ENCODE measurements at regions not wholly inside any gene's neighbourhood (a gene's known extent, or its start where the extent isn't known, plus 50 kb on each side); places are given as distances from the start of the nearest gene placed in this dataset.

DNA sequence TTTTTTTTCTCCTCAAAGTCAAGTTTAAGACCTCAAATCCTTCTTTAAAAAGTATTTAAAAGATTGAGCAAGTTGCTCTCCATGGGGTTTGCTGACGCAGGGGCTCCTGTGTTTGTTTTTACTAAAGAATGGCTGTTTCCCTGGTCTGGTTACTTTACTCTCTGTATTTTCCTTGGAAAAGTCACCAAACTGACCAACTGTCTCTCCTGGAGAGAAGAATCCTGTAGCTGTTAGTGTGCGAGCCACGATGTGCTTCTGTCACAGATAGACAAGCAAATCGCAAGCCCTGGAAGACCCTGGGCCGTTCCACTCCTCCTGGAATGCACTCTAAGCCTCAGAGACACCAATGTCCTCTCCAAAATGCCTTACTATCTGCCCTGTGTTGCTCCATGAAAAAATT lies 212.1 kb downstream of the CHIC2 start:
- H3K27me3 ChIP-seq (replicated peaks; ENCODE audit: insufficient read depth, low read depth, low read length, poor library complexity), result no peaks in the 10 kb centered on the region
- no peaks in the 10 kb centered on the region for H3K36me3 ChIP-seq (ENCODE audit: insufficient read depth, low read length, poor library complexity, severe bottlenecking)
- no peaks in the 10 kb centered on the region for H3K9me3 ChIP-seq (ENCODE audit: low read depth, low read length, poor library complexity, severe bottlenecking)
- intact Hi-C loops (cut with micrococcal nuclease; ENCODE audit: unreplicated experiment), result no loop called here
- no peak overlapping the region for H3K27ac ChIP-seq (ENCODE audit: low read depth, low read length, poor library complexity, severe bottlenecking)
- H3K4me3 ChIP-seq (ENCODE audit: low read depth, low read length, poor library complexity, severe bottlenecking), result no peak overlapping the region
- no peak for TF ChIP-seq EZH2 (IDR thresholded peaks at IDR 0.05; ENCODE audit: borderline replicate concordance, low read depth, low read length, poor library complexity, severe bottlenecking)
- TF ChIP-seq, protein P1, sequence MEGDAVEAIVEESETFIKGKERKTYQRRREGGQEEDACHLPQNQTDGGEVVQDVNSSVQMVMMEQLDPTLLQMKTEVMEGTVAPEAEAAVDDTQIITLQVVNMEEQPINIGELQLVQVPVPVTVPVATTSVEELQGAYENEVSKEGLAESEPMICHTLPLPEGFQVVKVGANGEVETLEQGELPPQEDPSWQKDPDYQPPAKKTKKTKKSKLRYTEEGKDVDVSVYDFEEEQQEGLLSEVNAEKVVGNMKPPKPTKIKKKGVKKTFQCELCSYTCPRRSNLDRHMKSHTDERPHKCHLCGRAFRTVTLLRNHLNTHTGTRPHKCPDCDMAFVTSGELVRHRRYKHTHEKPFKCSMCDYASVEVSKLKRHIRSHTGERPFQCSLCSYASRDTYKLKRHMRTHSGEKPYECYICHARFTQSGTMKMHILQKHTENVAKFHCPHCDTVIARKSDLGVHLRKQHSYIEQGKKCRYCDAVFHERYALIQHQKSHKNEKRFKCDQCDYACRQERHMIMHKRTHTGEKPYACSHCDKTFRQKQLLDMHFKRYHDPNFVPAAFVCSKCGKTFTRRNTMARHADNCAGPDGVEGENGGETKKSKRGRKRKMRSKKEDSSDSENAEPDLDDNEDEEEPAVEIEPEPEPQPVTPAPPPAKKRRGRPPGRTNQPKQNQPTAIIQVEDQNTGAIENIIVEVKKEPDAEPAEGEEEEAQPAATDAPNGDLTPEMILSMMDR (conservative IDR thresholded peaks at IDR 0.05; ENCODE audit: low read depth, low read length), result no peak
- DNase-seq (ENCODE audit: low spot score), result no peak
- POLR2A ChIA-PET (ENCODE audit: low non-redundant PET), result no interaction called here
- CTCF ChIA-PET, result no interaction called here
- no TSS peak for BruUV-seq (replicated peaks)
- no peaks in the 10 kb centered on the region for H3K4me1 ChIP-seq (ENCODE audit: insufficient read depth, low read length, poor library complexity, severe bottlenecking)

DNA sequence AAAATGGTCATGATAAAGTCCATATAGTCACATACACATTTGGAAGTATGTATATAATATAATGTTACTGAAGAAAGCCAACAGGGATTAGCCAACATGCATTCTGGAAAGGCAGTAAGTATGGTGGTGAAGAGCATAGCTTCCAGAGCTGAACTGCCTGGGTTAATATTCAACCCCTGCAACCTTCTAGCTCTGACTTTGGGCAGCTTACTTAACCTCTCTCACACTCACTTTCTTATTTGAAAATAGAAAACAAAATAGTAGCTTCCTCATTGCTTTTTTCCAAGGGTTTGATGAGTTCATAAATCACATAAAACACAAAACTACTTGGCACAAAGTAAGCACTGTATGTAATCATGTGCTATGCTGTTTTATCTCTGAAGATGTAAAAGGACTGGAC lies 216.4 kb downstream of the CHIC2 start:
- no peaks in the 10 kb centered on the region for H3K4me1 ChIP-seq (ENCODE audit: insufficient read depth, low read length, poor library complexity, severe bottlenecking)
- no peaks in the 10 kb centered on the region for H3K36me3 ChIP-seq (ENCODE audit: insufficient read depth, low read length, poor library complexity, severe bottlenecking)
- H3K27ac ChIP-seq (ENCODE audit: low read depth, low read length, poor library complexity, severe bottlenecking), result no peak overlapping the region
- DNase-seq (ENCODE audit: low spot score), result no peak
- CTCF ChIA-PET, result no interaction called here
- H3K9me3 ChIP-seq (ENCODE audit: low read depth, low read length, poor library complexity, severe bottlenecking), result no peaks in the 10 kb centered on the region
- intact Hi-C loops (cut with micrococcal nuclease; ENCODE audit: unreplicated experiment), result no loop called here
- POLR2A ChIA-PET (ENCODE audit: low non-redundant PET), result no interaction called here
- BruUV-seq (replicated peaks), result no TSS peak
- H3K27me3 ChIP-seq (replicated peaks; ENCODE audit: insufficient read depth, low read depth, low read length, poor library complexity), result no peaks in the 10 kb centered on the region
- no peak for TF ChIP-seq EZH2 (IDR thresholded peaks at IDR 0.05; ENCODE audit: borderline replicate concordance, low read depth, low read length, poor library complexity, severe bottlenecking)
- TF ChIP-seq, protein P1 (conservative IDR thresholded peaks at IDR 0.05; ENCODE audit: low read depth, low read length), result no peak
- H3K4me3 ChIP-seq (ENCODE audit: low read depth, low read length, poor library complexity, severe bottlenecking), result no peak overlapping the region

DNA sequence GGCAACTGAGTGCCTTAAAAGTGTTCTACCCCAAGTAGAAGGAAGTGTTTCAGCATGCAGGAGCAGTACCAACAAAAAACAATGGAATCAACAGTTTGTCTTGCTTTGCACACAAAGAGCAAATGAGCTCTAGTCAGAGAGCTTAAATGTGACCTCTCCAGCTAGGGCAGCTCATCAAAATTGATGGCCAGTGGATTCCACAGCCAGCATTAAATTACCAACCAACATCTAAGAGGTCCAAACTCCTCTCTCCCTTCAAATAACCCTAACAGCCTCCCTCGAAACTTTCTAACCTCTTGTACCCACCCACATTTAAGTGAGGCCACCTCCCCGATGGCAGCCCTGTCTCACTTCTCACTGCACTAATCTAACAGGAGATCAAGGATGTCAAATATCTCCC lies 219.9 kb downstream of the CHIC2 start:
- Histone ChIP-seq H3K27me3 (replicated peaks; ENCODE audit: insufficient read depth, low read depth, low read length, poor library complexity) (no peaks in the 10 kb centered on the region), H3K4me3 (ENCODE audit: low read depth, low read length, poor library complexity, severe bottlenecking) (no peak overlapping the region), H3K36me3 (ENCODE audit: insufficient read depth, low read length, poor library complexity, severe bottlenecking) (no peaks in the 10 kb centered on the region), H3K27ac (ENCODE audit: low read depth, low read length, poor library complexity, severe bottlenecking) (no peak overlapping the region), H3K4me1 (ENCODE audit: insufficient read depth, low read length, poor library complexity, severe bottlenecking) (no peaks in the 10 kb centered on the region), H3K9me3 (ENCODE audit: low read depth, low read length, poor library complexity, severe bottlenecking) (no peaks in the 10 kb centered on the region)
- BruUV-seq (replicated peaks), result no TSS peak
- CTCF ChIA-PET, result no interaction called here
- POLR2A ChIA-PET (ENCODE audit: low non-redundant PET), result no interaction called here
- TF ChIP-seq, protein P1 (conservative IDR thresholded peaks at IDR 0.05; ENCODE audit: low read depth, low read length), result no peak
- no peak for TF ChIP-seq EZH2 (IDR thresholded peaks at IDR 0.05; ENCODE audit: borderline replicate concordance, low read depth, low read length, poor library complexity, severe bottlenecking)
- no peak for DNase-seq (ENCODE audit: low spot score)
- intact Hi-C loops (cut with micrococcal nuclease; ENCODE audit: unreplicated experiment), result no loop called here
